H1 (cell line): ENCODE measurements at regions not wholly inside any gene's neighbourhood (a gene's known extent, or its start where the extent isn't known, plus 50 kb on each side); places are given as distances from the start of the nearest gene placed in this dataset.

ENCODE experiments used
- CTCF ChIP-seq, 3 experiments: IDR thresholded peaks; 1 replicate in 2 of 3; 2 replicates in 1 of 3; pipeline versions ENCODE4 v1.5.1 to v1.6.1; 2011; ENCODE audit warnings: low read length in 3 of 3, mild to moderate bottlenecking in 3 of 3, inconsistent platforms in 2 of 3, low read depth in 1 of 3, moderate library complexity in 1 of 3; ENCODE audit not compliant: insufficient read depth in 1 of 3; ENCODE audit errors: control extremely low read depth in 1 of 3
- EZH2 ChIP-seq: fragments of 200-600 bp; sonication (generic); IDR thresholded peaks from 2 replicates; pipeline ENCODE4 v1.7.1; 2012; ENCODE audit warnings: low read depth, mild to moderate bottlenecking, moderate library complexity, low read length, inconsistent platforms; ENCODE audit not compliant: severe bottlenecking
- POLR2AphosphoS5 ChIP-seq: IDR thresholded peaks from 2 replicates; pipeline ENCODE4 v1.6.1; 2011; ENCODE audit warnings: low read depth, low read length
- TAF1 ChIP-seq: IDR thresholded peaks from 2 replicates; pipeline ENCODE4 v1.6.1; 2011; ENCODE audit warnings: mild to moderate bottlenecking, low read depth, low read length

GRCh38 chr5:71923755-71924154 lies 183.5 kb upstream of the MAP1B start:
- TF ChIP-seq EZH2: no peak
- no peak for TF ChIP-seq CTCF (IDR thresholded peaks at IDR 0.05; ENCODE audit: control extremely low read depth in 1 of 3, insufficient read depth in 1 of 3, low read depth in 1 of 3, low read length in 3 of 3)
- no peak for TF ChIP-seq POLR2AphosphoS5
- TF ChIP-seq TAF1: no peak
